ENCODE measurements at regions not wholly inside any gene's neighbourhood (a gene's known extent, or its start where the extent isn't known, plus 50 kb on each side); places are given as distances from the start of the nearest gene placed in this dataset.

DNA sequence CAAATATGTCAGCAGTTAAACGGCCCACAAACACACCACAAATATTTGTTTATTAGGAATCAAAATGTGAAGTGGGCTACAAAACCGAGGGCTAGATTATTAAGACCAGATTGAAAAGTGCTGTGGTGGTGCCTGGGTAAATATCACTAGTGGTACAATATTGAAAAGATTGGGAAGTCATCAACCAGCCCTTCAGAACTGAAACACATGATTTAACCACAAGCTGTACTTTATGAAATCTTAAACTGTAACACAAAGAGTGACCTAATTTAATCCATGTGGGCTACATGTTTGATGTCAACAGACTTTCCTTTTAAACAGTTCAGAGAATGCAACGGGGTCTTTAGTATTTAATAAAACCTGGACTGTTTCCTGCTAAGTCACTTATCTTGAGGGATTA lies 182.3 kb downstream of the SPATA31D1 start:
- H3K27me3 Mint-ChIP-seq (ENCODE audit: low read depth in 3 of 3) = peaks cover 0 to 1% (median 0%) of the 10 kb centered on the region in 3 donors
- no peak overlapping the region for H3K4me3 ChIP-seq (replicated peaks in 1 of 3; ENCODE audit: low read depth in 2 of 3, low read length in 3 of 3)
- H3K27ac Mint-ChIP-seq = no peak overlapping the region
- no peaks in the 10 kb centered on the region for H3K4me1 ChIP-seq (ENCODE audit: control insufficient read depth in 1 of 2, insufficient read depth in 2 of 2, low read length in 2 of 2)
- H3K27ac ChIP-seq (ENCODE audit: low read depth in 1 of 2, low read length in 2 of 2) = no peak overlapping the region
- no peaks in the 10 kb centered on the region for H3K9me3 ChIP-seq (replicated peaks in 1 of 2; ENCODE audit: control insufficient read depth in 1 of 2, insufficient read depth in 1 of 2, low read length in 2 of 2)
- no peaks in the 10 kb centered on the region for H3K36me3 Mint-ChIP-seq
- no peaks in the 10 kb centered on the region for H3K36me3 ChIP-seq (replicated peaks in 1 of 2; ENCODE audit: control insufficient read depth in 1 of 2, insufficient read depth in 2 of 2, low read length in 2 of 2)
- no peak overlapping the region for H2AFZ ChIP-seq (ENCODE audit: insufficient read depth, low read depth, low read length, poor library complexity, severe bottlenecking)
- WGBS (ENCODE audit: insufficient coverage) = no CpG with 5 or more reads among the region's 3 CpGs
- DNase-seq = no peak
- H3K27me3 ChIP-seq (ENCODE audit: control insufficient read depth in 2 of 2, insufficient read depth in 2 of 2, low read length in 2 of 2) = no peaks in the 10 kb centered on the region
- peaks cover 9% of the 10 kb centered on the region for H3K4me1 Mint-ChIP-seq
- no peaks in the 10 kb centered on the region for H3K79me2 ChIP-seq (ENCODE audit: insufficient read depth, low read length)
- intact Hi-C loops (cut with micrococcal nuclease) = no loop called here
- no peaks in the 10 kb centered on the region for H4K20me1 ChIP-seq (ENCODE audit: insufficient read depth, low read length)
- no peak overlapping the region for H3K9ac ChIP-seq (ENCODE audit: insufficient read depth, low read length, poor library complexity, severe bottlenecking)
- H3K4me3 Mint-ChIP-seq = no peak overlapping the region
- H3K4me2 ChIP-seq (replicated peaks; ENCODE audit: extremely low read depth, low read length, poor library complexity, severe bottlenecking) = no peak overlapping the region
- TF ChIP-seq, protein P1, sequence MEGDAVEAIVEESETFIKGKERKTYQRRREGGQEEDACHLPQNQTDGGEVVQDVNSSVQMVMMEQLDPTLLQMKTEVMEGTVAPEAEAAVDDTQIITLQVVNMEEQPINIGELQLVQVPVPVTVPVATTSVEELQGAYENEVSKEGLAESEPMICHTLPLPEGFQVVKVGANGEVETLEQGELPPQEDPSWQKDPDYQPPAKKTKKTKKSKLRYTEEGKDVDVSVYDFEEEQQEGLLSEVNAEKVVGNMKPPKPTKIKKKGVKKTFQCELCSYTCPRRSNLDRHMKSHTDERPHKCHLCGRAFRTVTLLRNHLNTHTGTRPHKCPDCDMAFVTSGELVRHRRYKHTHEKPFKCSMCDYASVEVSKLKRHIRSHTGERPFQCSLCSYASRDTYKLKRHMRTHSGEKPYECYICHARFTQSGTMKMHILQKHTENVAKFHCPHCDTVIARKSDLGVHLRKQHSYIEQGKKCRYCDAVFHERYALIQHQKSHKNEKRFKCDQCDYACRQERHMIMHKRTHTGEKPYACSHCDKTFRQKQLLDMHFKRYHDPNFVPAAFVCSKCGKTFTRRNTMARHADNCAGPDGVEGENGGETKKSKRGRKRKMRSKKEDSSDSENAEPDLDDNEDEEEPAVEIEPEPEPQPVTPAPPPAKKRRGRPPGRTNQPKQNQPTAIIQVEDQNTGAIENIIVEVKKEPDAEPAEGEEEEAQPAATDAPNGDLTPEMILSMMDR (IDR thresholded peaks at IDR 0.05) = no peak
- H3K9me3 Mint-ChIP-seq = peaks cover 0 to 3% (median 0%) of the 10 kb centered on the region in 7 donors

DNA sequence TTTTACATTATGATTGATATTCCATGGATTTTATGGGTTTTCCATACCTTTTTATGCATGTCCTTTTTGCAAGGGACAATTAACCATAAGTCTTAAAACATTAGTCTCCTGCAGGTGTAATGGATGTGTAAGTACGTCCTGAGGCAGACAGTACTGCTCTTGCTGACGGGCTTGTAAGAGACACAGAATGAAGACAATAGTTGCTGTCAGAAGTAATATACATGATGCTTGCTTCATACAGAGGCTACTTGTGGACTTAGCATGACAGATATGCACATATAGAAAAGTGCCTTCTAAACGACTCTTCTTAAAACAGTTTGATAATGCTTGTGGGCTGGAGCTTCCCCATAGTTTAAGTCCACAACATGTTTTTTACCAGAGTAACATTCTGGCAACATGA lies 182.7 kb downstream of the SPATA31D1 start:
- Histone ChIP-seq H3K4me3 (replicated peaks in 1 of 3; ENCODE audit: low read depth in 2 of 3, low read length in 3 of 3) (no peak overlapping the region), H3K36me3 (replicated peaks in 1 of 2; ENCODE audit: control insufficient read depth in 1 of 2, insufficient read depth in 2 of 2, low read length in 2 of 2) (no peaks in the 10 kb centered on the region), H3K27ac (ENCODE audit: low read depth in 1 of 2, low read length in 2 of 2) (no peak overlapping the region), H4K20me1 (ENCODE audit: insufficient read depth, low read length) (no peaks in the 10 kb centered on the region), H3K4me2 (replicated peaks; ENCODE audit: extremely low read depth, low read length, poor library complexity, severe bottlenecking) (no peak overlapping the region), H3K4me1 (ENCODE audit: control insufficient read depth in 1 of 2, insufficient read depth in 2 of 2, low read length in 2 of 2) (no peaks in the 10 kb centered on the region), H2AFZ (ENCODE audit: insufficient read depth, low read depth, low read length, poor library complexity, severe bottlenecking) (no peak overlapping the region), H3K27me3 (ENCODE audit: control insufficient read depth in 2 of 2, insufficient read depth in 2 of 2, low read length in 2 of 2) (no peaks in the 10 kb centered on the region), H3K79me2 (ENCODE audit: insufficient read depth, low read length) (no peaks in the 10 kb centered on the region), H3K9me3 (replicated peaks in 1 of 2; ENCODE audit: control insufficient read depth in 1 of 2, insufficient read depth in 1 of 2, low read length in 2 of 2) (no peaks in the 10 kb centered on the region), H3K9ac (ENCODE audit: insufficient read depth, low read length, poor library complexity, severe bottlenecking) (no peak overlapping the region)
- WGBS (ENCODE audit: insufficient coverage) = 83% methylated on average over 1 of the region's 3 CpGs
- no peak overlapping the region for H3K4me3 Mint-ChIP-seq
- TF ChIP-seq, protein P1 (IDR thresholded peaks at IDR 0.05) = no peak
- peaks cover 0 to under 1% (median 0%) of the 10 kb centered on the region in 7 donors for H3K9me3 Mint-ChIP-seq
- no peak for DNase-seq
- intact Hi-C loops (cut with micrococcal nuclease) = no loop called here
- H3K4me1 Mint-ChIP-seq = peaks cover 9% of the 10 kb centered on the region
- no peak overlapping the region for H3K27ac Mint-ChIP-seq
- no peaks in the 10 kb centered on the region for H3K36me3 Mint-ChIP-seq
- peaks cover 0 to 1% (median 0%) of the 10 kb centered on the region in 3 donors for H3K27me3 Mint-ChIP-seq (ENCODE audit: low read depth in 3 of 3)

Measured in CD14-positive monocyte (primary cell).